Natural killer cell (primary cell): ENCODE measurements at regions not wholly inside any gene's neighbourhood (a gene's known extent, or its start where the extent isn't known, plus 50 kb on each side); places are given as distances from the start of the nearest gene placed in this dataset.

Experiments used
- ATAC-seq, 3 donors: fragments of 150-1000 bp in 2 of 3; fragments of 200-7000 bp in 1 of 3; cut with Tn5 transposase; 1 replicate in 1 of 3; 2 replicates in 2 of 3; pipeline ENCODE4 v1.10.0; 2021; ENCODE audit warnings: mild to moderate bottlenecking in 2 of 3, moderate library complexity in 2 of 3
- DNase-seq, 2 donors: peaks; one replicate each; pipeline versions ENCODE4 v3.0.0 to v3.0.0-alpha.2; 2013 to 2021; ENCODE audit warnings: mixed read lengths in 1 of 2
- H3K27ac ChIP-seq: one replicate; pipeline ENCODE4 v1.5.1; 2013; ENCODE audit warnings: mild to moderate bottlenecking, low read length
- H3K27me3 ChIP-seq: one replicate; pipeline ENCODE4 v1.6.1; 2013; ENCODE audit warnings: low read length; ENCODE audit not compliant: control insufficient read depth, insufficient read depth
- H3K36me3 ChIP-seq: one replicate; pipeline ENCODE4 v1.6.1; 2013; ENCODE audit warnings: low read length; ENCODE audit not compliant: control insufficient read depth, insufficient read depth
- H3K4me1 ChIP-seq: one replicate; pipeline ENCODE4 v1.6.1; 2013; ENCODE audit warnings: low read length; ENCODE audit not compliant: control insufficient read depth, insufficient read depth
- H3K4me3 ChIP-seq: one replicate; pipeline ENCODE4 v1.5.1; 2013; ENCODE audit warnings: low read length
- H3K9me3 ChIP-seq: one replicate; pipeline ENCODE4 v1.6.1; 2013; ENCODE audit warnings: low read length; ENCODE audit not compliant: control insufficient read depth, insufficient read depth
- H3K27ac Mint-ChIP-seq, 2 donors: one replicate each; pipeline ENCODE4 v1.8.0; 2022; ENCODE audit warnings: mild to moderate bottlenecking in 2 of 2, mixed read lengths in 2 of 2, moderate library complexity in 1 of 2
- H3K27me3 Mint-ChIP-seq, 2 donors: one replicate each; pipeline ENCODE4 v1.8.0; 2022; ENCODE audit warnings: low read depth in 2 of 2, mixed read lengths in 2 of 2
- H3K36me3 Mint-ChIP-seq: one replicate; pipeline ENCODE4 v1.8.0; 2022; ENCODE audit warnings: mixed read lengths
- H3K4me1 Mint-ChIP-seq, 2 donors: one replicate each; pipeline ENCODE4 v1.8.0; 2022; ENCODE audit warnings: mixed read lengths in 2 of 2
- H3K4me3 Mint-ChIP-seq: one replicate; pipeline ENCODE4 v1.8.0; 2022; ENCODE audit warnings: mild to moderate bottlenecking, moderate library complexity, mixed read lengths
- H3K9me3 Mint-ChIP-seq, 2 donors: one replicate each; pipeline ENCODE4 v1.8.0; 2022; ENCODE audit warnings: mixed read lengths in 2 of 2
- WGBS: methylation state at CpG from one replicate; pipeline ENCODE4 v1.1.7; 2013; ENCODE audit warnings: missing lambda C conversion rate; ENCODE audit not compliant: insufficient coverage; 5-methylcytosine and 5-hydroxymethylcytosine counted together
- intact Hi-C: fragments of 100-400 bp; cut with micrococcal nuclease; formaldehyde crosslinking; loops from one replicate; pipeline ENCODE4 v1.14.2; 2022
- TF ChIP-seq, protein P1 (sequence below): fragments of 200-600 bp; IDR thresholded peaks from one replicate; pipeline ENCODE4 v1.8.0; 2022; ENCODE audit warnings: antibody characterized with exemption

DNA sequence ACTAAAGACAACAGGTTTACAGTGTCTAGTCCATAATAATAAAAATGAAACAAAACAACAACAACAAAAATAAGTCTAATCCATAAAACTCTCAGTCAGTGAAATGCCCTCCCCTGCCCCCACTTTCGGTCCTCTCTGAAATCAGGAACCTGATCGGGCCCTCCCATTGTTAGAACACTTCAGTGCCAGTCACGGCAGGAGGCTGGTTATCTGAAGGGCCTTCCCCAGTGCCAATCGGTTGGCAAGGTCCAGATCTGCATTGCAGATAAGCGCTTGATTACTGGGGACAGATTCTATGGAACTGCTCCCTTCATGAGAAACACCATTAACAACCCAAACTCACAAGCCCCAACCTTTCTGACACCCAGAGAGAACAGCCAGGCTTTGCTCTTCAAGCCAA, 72.2 kb upstream of the EEPD1 start:
- no peak overlapping the region for H3K4me3 Mint-ChIP-seq
- WGBS, result 95% methylated on average over 5 of the region's 5 CpGs
- Histone ChIP-seq H3K4me3 (no peak overlapping the region), H3K27me3 (no peaks in the 10 kb centered on the region), H3K9me3 (no peaks in the 10 kb centered on the region), H3K4me1 (no peaks in the 10 kb centered on the region), H3K27ac (no peak overlapping the region), H3K36me3 (no peaks in the 10 kb centered on the region)
- peaks cover 0 to 3% of the 10 kb centered on the region in 2 donors for H3K27me3 Mint-ChIP-seq
- intact Hi-C loops, result no loop called here
- H3K9me3 Mint-ChIP-seq, result no peaks in the 10 kb centered on the region
- ATAC-seq, result no peak
- H3K4me1 Mint-ChIP-seq, result no peaks in the 10 kb centered on the region
- H3K36me3 Mint-ChIP-seq, result no peaks in the 10 kb centered on the region
- H3K27ac Mint-ChIP-seq, result no peak overlapping the region
- DNase-seq, result no peak
- TF ChIP-seq, protein P1, sequence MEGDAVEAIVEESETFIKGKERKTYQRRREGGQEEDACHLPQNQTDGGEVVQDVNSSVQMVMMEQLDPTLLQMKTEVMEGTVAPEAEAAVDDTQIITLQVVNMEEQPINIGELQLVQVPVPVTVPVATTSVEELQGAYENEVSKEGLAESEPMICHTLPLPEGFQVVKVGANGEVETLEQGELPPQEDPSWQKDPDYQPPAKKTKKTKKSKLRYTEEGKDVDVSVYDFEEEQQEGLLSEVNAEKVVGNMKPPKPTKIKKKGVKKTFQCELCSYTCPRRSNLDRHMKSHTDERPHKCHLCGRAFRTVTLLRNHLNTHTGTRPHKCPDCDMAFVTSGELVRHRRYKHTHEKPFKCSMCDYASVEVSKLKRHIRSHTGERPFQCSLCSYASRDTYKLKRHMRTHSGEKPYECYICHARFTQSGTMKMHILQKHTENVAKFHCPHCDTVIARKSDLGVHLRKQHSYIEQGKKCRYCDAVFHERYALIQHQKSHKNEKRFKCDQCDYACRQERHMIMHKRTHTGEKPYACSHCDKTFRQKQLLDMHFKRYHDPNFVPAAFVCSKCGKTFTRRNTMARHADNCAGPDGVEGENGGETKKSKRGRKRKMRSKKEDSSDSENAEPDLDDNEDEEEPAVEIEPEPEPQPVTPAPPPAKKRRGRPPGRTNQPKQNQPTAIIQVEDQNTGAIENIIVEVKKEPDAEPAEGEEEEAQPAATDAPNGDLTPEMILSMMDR, result no peak

DNA sequence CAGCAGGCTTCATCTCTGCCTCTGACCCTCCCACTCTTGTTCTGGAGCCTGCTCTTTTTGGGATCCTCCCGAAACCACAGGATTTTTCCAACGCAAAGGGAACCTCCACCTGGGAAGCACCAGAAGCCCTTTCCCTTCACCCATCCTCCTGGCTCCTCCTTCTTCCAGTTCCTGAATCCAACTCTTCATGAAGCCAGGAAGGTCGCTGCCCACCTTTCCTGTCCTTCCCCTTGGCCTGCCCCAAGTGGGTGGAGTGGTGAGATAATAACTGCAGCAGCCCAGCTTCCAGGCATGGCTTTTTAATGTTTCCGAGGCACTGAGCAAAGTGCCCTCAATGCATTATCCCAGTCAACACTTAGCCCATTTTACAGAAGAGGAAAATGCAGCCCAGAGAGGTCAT, 70.8 kb upstream of the EEPD1 start:
- H3K4me1 ChIP-seq, result no peaks in the 10 kb centered on the region
- Mint-ChIP-seq H3K4me1 (no peaks in the 10 kb centered on the region), H3K36me3 (no peaks in the 10 kb centered on the region), H3K27me3 (peaks cover 0 to 3% of the 10 kb centered on the region in 2 donors), H3K9me3 (no peaks in the 10 kb centered on the region), H3K27ac (no peak overlapping the region), H3K4me3 (no peak overlapping the region)
- H3K9me3 ChIP-seq, result no peaks in the 10 kb centered on the region
- 66% methylated on average over 4 of the region's 4 CpGs for WGBS
- H3K36me3 ChIP-seq, result no peaks in the 10 kb centered on the region
- no peak overlapping the region for H3K27ac ChIP-seq
- TF ChIP-seq, protein P1, result no peak
- no peak for ATAC-seq
- H3K27me3 ChIP-seq, result no peaks in the 10 kb centered on the region
- no peak overlapping the region for H3K4me3 ChIP-seq
- intact Hi-C loops, result no loop called here
- DNase-seq, result no peak

- no peaks in the 10 kb centered on the region for H3K4me1 Mint-ChIP-seq
- no peak for DNase-seq
- peaks cover 0 to 3% of the 10 kb centered on the region in 2 donors for H3K27me3 Mint-ChIP-seq
- H3K4me3 Mint-ChIP-seq, result no peak overlapping the region
- no peak overlapping the region for H3K27ac Mint-ChIP-seq
- Histone ChIP-seq H3K27ac (no peak overlapping the region), H3K36me3 (no peaks in the 10 kb centered on the region), H3K4me1 (no peaks in the 10 kb centered on the region), H3K4me3 (no peak overlapping the region), H3K27me3 (no peaks in the 10 kb centered on the region), H3K9me3 (no peaks in the 10 kb centered on the region)
- TF ChIP-seq, protein P1, result no peak
- no peaks in the 10 kb centered on the region for H3K9me3 Mint-ChIP-seq
- ATAC-seq, result no peak
- H3K36me3 Mint-ChIP-seq, result no peaks in the 10 kb centered on the region
- intact Hi-C loops, result no loop called here
- WGBS, result 76% methylated on average over 3 of the region's 5 CpGs
Measured at GRCh38 chr7:36082910-36083309, 70.1 kb upstream of the EEPD1 start.

GRCh38 chr7:36083626-36084380, 69.3 kb upstream of the EEPD1 start:
- 88% methylated on average over 12 of the region's 12 CpGs for WGBS
- DNase-seq, result no peak
- Mint-ChIP-seq H3K27me3 (peaks cover 0 to 3% of the 10 kb centered on the region in 2 donors), H3K9me3 (no peaks in the 10 kb centered on the region), H3K4me1 (no peaks in the 10 kb centered on the region), H3K27ac (no peak overlapping the region), H3K4me3 (no peak overlapping the region), H3K36me3 (no peaks in the 10 kb centered on the region)
- ATAC-seq, result no peak
- TF ChIP-seq, protein P1, result no peak
- no peaks in the 10 kb centered on the region for H3K4me1 ChIP-seq
- H3K9me3 ChIP-seq, result no peaks in the 10 kb centered on the region
- H3K4me3 ChIP-seq, result no peak overlapping the region
- H3K36me3 ChIP-seq, result no peaks in the 10 kb centered on the region
- intact Hi-C loops, result no loop called here
- H3K27me3 ChIP-seq, result no peaks in the 10 kb centered on the region
- no peak overlapping the region for H3K27ac ChIP-seq
